Thyroid gland (tissue), 4 donors: ENCODE measurements at regions not wholly inside any gene's neighbourhood (a gene's known extent, or its start where the extent isn't known, plus 50 kb on each side); places are given as distances from the start of the nearest gene placed in this dataset.

Source experiments
- DNase-seq, 2 donors: peaks; one replicate each; pipeline ENCODE4 v3.0.0-alpha.2; 2019
- H3K27ac ChIP-seq, 3 donors: fragments of 200-600 bp; sonication (generic); 1 replicate in 2 of 3; 2 replicates in 1 of 3; pipeline ENCODE4 v1.5.1; 2016 to 2019; ENCODE audit warnings: mild to moderate bottlenecking in 1 of 3, moderate library complexity in 1 of 3
- H3K27me3 ChIP-seq: fragments of 200-600 bp; sonication (generic); one replicate; pipeline ENCODE4 v1.5.1; 2019
- H3K36me3 ChIP-seq, 2 donors: fragments of 200-600 bp; sonication (generic); one replicate each; pipeline ENCODE4 v1.5.1; 2016 to 2019
- H3K4me1 ChIP-seq, 2 donors: fragments of 200-600 bp; sonication (generic); one replicate each; pipeline ENCODE4 v1.5.1; 2017 to 2019
- H3K4me3 ChIP-seq, 3 donors: fragments of 200-600 bp; sonication (generic); replicated peaks in 1 of 3; 1 replicate in 2 of 3; 2 replicates in 1 of 3; pipeline ENCODE4 v1.5.1; 2016; ENCODE audit warnings: mild to moderate bottlenecking in 1 of 3
- H3K9me3 ChIP-seq: fragments of 200-600 bp; sonication (generic); one replicate; pipeline ENCODE4 v1.5.1; 2017
- CTCF ChIP-seq, 6 experiments: fragments of 200-600 bp in 3 of 6; fragments of 450-650 bp in 3 of 6; sonication (generic) in 3 of 6; IDR thresholded peaks; one replicate each; pipeline ENCODE4 v1.5.1; 2016 to 2019; ENCODE audit warnings: antibody characterized with exemption in 6 of 6, mild to moderate bottlenecking in 2 of 6, inconsistent platforms in 1 of 6, moderate library complexity in 1 of 6
- POLR2A ChIP-seq, 2 donors: fragments of 450-650 bp; IDR thresholded peaks; one replicate each; pipeline ENCODE4 v1.6.1; 2017; ENCODE audit warnings: antibody characterized with exemption in 2 of 2, mild to moderate bottlenecking in 2 of 2, moderate library complexity in 1 of 2
- WGBS, 2 donors: methylation state at CpG; one replicate each; pipeline ENCODE4 v1.1.5; 2017; 5-methylcytosine and 5-hydroxymethylcytosine counted together
- intact Hi-C: fragments of 100-400 bp; cut with DNase I; formaldehyde crosslinking; loops from one replicate; pipeline ENCODE4 v1.15.1; 2023

DNA sequence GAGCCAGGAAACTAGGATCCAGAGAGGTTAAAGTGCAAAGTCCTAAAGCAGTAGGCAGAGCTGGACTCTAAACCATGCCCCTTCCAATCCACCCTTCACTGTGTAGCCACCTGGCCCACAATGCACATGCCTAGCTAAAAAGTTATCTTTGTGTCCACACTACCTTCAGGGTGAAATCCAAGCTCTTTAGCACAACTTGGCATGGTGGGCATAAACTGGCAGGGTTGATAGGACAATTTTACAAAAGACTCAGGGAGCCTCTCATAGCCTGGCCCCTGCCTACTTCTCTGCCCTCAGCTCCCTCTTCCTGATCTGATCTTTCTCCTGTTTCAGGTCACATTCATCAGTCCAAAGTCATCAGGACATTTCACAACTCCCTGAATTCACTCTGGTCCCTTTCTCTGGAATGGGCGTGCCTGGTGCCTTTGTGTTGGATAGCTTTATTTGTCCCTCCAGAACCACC lies 513.9 kb downstream of the OMA1 start:
- no peak for DNase-seq
- H3K4me3 ChIP-seq = no peak overlapping the region
- no peaks in the 10 kb centered on the region for H3K4me1 ChIP-seq
- WGBS, 2 donors = 95% methylated on average over 1 of the region's 1 CpG
- H3K36me3 ChIP-seq = no peaks in the 10 kb centered on the region
- no peak overlapping the region for H3K27ac ChIP-seq
- TF ChIP-seq POLR2A (IDR thresholded peaks at IDR 0.05) (no peak), CTCF (IDR thresholded peaks at IDR 0.05) (no peak)
- H3K9me3 ChIP-seq = no peaks in the 10 kb centered on the region
- H3K27me3 ChIP-seq = no peaks in the 10 kb centered on the region
- intact Hi-C loops = no loop called here

- no peak for TF ChIP-seq CTCF (IDR thresholded peaks at IDR 0.05)
- no peak for TF ChIP-seq POLR2A (IDR thresholded peaks at IDR 0.05)
- no peak for DNase-seq
- intact Hi-C loops = no loop called here
- Histone ChIP-seq H3K4me1 (no peaks in the 10 kb centered on the region), H3K4me3 (no peak overlapping the region), H3K27ac (no peak overlapping the region), H3K27me3 (no peaks in the 10 kb centered on the region), H3K9me3 (no peaks in the 10 kb centered on the region), H3K36me3 (no peaks in the 10 kb centered on the region)
- WGBS, 2 donors = 25 to 34% methylated on average over 5 of the region's 5 CpGs
Measured at GRCh38 chr1:58031416-58031815, 515.1 kb downstream of the OMA1 start.

DNA sequence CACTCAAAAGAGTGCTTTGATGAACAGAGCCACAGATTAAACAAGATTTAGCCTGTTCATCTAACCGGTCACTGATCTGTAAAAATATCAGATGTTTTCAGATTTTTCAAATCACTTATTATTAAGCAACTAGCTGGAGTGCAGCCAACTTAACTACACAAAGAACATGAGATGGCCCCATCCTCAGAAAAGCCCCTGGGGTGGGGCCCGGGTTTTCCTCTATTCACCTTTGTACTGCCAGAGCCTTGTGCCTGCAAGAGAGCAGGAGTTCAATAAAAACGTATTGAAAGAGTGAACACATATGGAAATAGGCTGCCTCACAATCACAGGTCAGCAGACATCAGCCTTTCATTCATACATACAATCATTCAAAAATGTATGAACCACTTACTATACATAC lies 516.1 kb downstream of the OMA1 start:
- no peak for TF ChIP-seq POLR2A (IDR thresholded peaks at IDR 0.05)
- no peak for TF ChIP-seq CTCF (IDR thresholded peaks at IDR 0.05)
- intact Hi-C loops = no loop called here
- H3K4me3 ChIP-seq = no peak overlapping the region

GRCh38 chr1:58017641-58018040 lies 528.9 kb downstream of the OMA1 start:
- no peaks in the 10 kb centered on the region for H3K9me3 ChIP-seq
- no peak for TF ChIP-seq CTCF (IDR thresholded peaks at IDR 0.05)
- no peak for TF ChIP-seq POLR2A (IDR thresholded peaks at IDR 0.05)
- H3K4me3 ChIP-seq = no peak overlapping the region
- H3K27ac ChIP-seq = no peak overlapping the region
- no peaks in the 10 kb centered on the region for H3K27me3 ChIP-seq
- WGBS, 2 donors = 92 to 93% methylated on average over 3 of the region's 3 CpGs
- DNase-seq = no peak
- no peaks in the 10 kb centered on the region for H3K4me1 ChIP-seq
- no peaks in the 10 kb centered on the region for H3K36me3 ChIP-seq
- intact Hi-C loops = no loop called here

More for the DNA sequence above, 516.1 kb downstream of the OMA1 start:
- H3K4me1 ChIP-seq = no peaks in the 10 kb centered on the region
- no peak for DNase-seq
- whole genome bisulfite sequencing, 2 donors = 52 to 63% methylated on average over 3 of the region's 3 CpGs
- no peaks in the 10 kb centered on the region for H3K27me3 ChIP-seq
- no peak overlapping the region for H3K27ac ChIP-seq
- H3K9me3 ChIP-seq = no peaks in the 10 kb centered on the region
- H3K36me3 ChIP-seq = no peaks in the 10 kb centered on the region

- H3K27me3 ChIP-seq = no peaks in the 10 kb centered on the region
- no peak overlapping the region for H3K4me3 ChIP-seq
- H3K9me3 ChIP-seq = no peaks in the 10 kb centered on the region
- intact Hi-C loops = no loop called here
- WGBS, 2 donors = 60 to 69% methylated on average over 3 of the region's 3 CpGs
- no peaks in the 10 kb centered on the region for H3K36me3 ChIP-seq
- DNase-seq = no peak
- no peak overlapping the region for H3K27ac ChIP-seq
- H3K4me1 ChIP-seq = no peaks in the 10 kb centered on the region
- TF ChIP-seq CTCF (IDR thresholded peaks at IDR 0.05) (no peak), POLR2A (IDR thresholded peaks at IDR 0.05) (no peak)
Measured at GRCh38 chr1:58013237-58013636, 533.3 kb downstream of the OMA1 start.
